Endothelial cell of umbilical vein (primary cell): ENCODE measurements at regions not wholly inside any gene's neighbourhood (a gene's known extent, or its start where the extent isn't known, plus 50 kb on each side); places are given as distances from the start of the nearest gene placed in this dataset.

ENCODE experiments used
- CTCF ChIP-seq, 2 donors: IDR thresholded peaks; 1 replicate in 1 of 2; 2 replicates in 1 of 2; pipeline ENCODE4 v1.5.1; 2011; ENCODE audit warnings: low read length in 2 of 2, mild to moderate bottlenecking in 2 of 2, moderate library complexity in 2 of 2, control low read depth in 1 of 2, inconsistent platforms in 1 of 2, low read depth in 1 of 2; ENCODE audit not compliant: insufficient read depth in 1 of 2; ENCODE audit errors: extremely low read depth in 1 of 2
- EZH2 ChIP-seq: IDR thresholded peaks from 2 replicates; pipeline ENCODE4 v1.6.1; 2012; ENCODE audit warnings: borderline replicate concordance, low read depth, mild to moderate bottlenecking, moderate library complexity, low read length, inconsistent platforms; ENCODE audit not compliant: severe bottlenecking
- JUN ChIP-seq: IDR thresholded peaks from 2 replicates; pipeline ENCODE4 v1.6.1; 2011; ENCODE audit warnings: borderline replicate concordance, low read depth; ENCODE audit not compliant: insufficient read length, insufficient read depth
- MAX ChIP-seq: IDR thresholded peaks from 2 replicates; pipeline ENCODE4 v1.6.1; 2011; ENCODE audit not compliant: insufficient read depth, insufficient read length
- MYC ChIP-seq: IDR thresholded peaks from one replicate; pipeline ENCODE4 v1.6.1; 2011; ENCODE audit warnings: mild to moderate bottlenecking, low read depth, low read length
- POLR2A ChIP-seq: IDR thresholded peaks from 2 replicates; pipeline ENCODE4 v1.6.1; 2012; ENCODE audit warnings: low read depth, mild to moderate bottlenecking, control low read depth, low read length
- POLR2AphosphoS5 ChIP-seq: IDR thresholded peaks from 2 replicates; pipeline ENCODE4 v1.6.1; 2012; ENCODE audit warnings: low read depth, mild to moderate bottlenecking, control low read depth, low read length, moderate library complexity; ENCODE audit not compliant: insufficient read depth

- TF ChIP-seq CTCF (IDR thresholded peaks at IDR 0.05; ENCODE audit: extremely low read depth in 1 of 2, insufficient read depth in 1 of 2, low read depth in 1 of 2, low read length in 2 of 2): no peak
- TF ChIP-seq MAX: no peak
- TF ChIP-seq POLR2AphosphoS5: no peak
- no peak for TF ChIP-seq EZH2
- TF ChIP-seq MYC: no peak
- no peak for TF ChIP-seq POLR2A
- no peak for TF ChIP-seq JUN
Observed at GRCh38 chr13:73945871-73946270, 188.3 kb downstream of the KLF12 start.
